GM10248 (cell line): ENCODE measurements at regions not wholly inside any gene's neighbourhood (a gene's known extent, or its start where the extent isn't known, plus 50 kb on each side); places are given as distances from the start of the nearest gene placed in this dataset.

Source experiments
- CTCF ChIA-PET: fragments of 300-600 bp; sonication (Branson Sonifier 250); formaldehyde crosslinking; extraction: SDS; loops from one replicate; lab custom pipeline; 2021; ENCODE audit warnings: antibody characterized with exemption; lab: Yijun Ruan, JAX
- POLR2A ChIA-PET: fragments of 350-650 bp; sonication (Branson Sonifier 250); formaldehyde crosslinking; extraction: SDS; loops from one replicate; lab custom pipeline; 2020; ENCODE audit warnings: antibody characterized with exemption; lab: Yijun Ruan, JAX
- DNase-seq: peaks from one replicate; pipeline ENCODE4 v3.0.0; 2012; ENCODE audit errors: extremely low spot score
- TF ChIP-seq, protein P1 (sequence below): IDR thresholded peaks from 2 replicates; pipeline ENCODE4 v1.5.1; 2012; ENCODE audit warnings: mild to moderate bottlenecking, low read depth; ENCODE audit errors: extremely low read depth, missing control alignments, control extremely low read depth

DNA sequence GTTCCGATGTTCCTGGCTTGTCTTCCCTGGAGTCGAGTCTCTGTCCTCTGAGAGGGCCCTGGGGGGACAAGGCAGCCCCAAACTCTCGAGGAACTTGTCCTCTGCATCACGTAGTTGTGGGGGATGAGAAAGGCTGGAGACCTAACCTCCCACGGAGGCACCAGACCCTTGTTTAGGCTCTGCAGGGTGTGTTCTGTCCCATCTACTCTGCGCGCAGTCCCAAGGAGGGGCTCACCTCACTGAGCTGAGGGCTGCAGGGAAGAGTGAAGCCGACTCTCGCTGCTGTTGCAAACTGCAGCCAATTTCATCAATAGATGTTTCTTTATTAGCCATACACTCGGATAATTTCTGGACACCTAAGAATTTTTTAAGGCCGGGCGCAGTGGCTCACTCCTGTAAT, 186.7 kb upstream of the ADARB2 start:
- CTCF ChIA-PET = no interaction called here
- no peak for DNase-seq
- TF ChIP-seq, protein P1, sequence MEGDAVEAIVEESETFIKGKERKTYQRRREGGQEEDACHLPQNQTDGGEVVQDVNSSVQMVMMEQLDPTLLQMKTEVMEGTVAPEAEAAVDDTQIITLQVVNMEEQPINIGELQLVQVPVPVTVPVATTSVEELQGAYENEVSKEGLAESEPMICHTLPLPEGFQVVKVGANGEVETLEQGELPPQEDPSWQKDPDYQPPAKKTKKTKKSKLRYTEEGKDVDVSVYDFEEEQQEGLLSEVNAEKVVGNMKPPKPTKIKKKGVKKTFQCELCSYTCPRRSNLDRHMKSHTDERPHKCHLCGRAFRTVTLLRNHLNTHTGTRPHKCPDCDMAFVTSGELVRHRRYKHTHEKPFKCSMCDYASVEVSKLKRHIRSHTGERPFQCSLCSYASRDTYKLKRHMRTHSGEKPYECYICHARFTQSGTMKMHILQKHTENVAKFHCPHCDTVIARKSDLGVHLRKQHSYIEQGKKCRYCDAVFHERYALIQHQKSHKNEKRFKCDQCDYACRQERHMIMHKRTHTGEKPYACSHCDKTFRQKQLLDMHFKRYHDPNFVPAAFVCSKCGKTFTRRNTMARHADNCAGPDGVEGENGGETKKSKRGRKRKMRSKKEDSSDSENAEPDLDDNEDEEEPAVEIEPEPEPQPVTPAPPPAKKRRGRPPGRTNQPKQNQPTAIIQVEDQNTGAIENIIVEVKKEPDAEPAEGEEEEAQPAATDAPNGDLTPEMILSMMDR = no peak
- POLR2A ChIA-PET = no interaction called here

DNA sequence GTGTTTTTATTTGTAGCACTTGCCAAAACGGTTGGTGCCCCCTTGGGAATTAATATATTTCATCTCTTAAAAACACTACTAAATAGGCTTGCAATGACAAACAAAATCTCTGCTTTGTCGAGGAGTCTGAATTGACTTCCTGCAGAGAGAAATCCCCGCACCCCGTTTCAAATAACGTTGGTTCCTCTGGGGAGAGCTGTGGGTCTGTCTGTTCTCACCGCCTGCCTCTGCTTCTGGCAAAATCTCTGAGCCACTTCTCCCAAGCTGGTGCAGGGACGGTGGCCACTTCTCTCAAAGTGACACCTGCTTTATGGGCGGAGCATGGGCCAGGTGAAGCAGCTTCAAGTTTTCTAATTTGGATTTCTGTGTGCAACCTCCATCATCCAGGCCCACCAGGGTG, 186.3 kb upstream of the ADARB2 start:
- POLR2A ChIA-PET = no interaction called here
- TF ChIP-seq, protein P1 = no peak
- CTCF ChIA-PET = no interaction called here

DNA sequence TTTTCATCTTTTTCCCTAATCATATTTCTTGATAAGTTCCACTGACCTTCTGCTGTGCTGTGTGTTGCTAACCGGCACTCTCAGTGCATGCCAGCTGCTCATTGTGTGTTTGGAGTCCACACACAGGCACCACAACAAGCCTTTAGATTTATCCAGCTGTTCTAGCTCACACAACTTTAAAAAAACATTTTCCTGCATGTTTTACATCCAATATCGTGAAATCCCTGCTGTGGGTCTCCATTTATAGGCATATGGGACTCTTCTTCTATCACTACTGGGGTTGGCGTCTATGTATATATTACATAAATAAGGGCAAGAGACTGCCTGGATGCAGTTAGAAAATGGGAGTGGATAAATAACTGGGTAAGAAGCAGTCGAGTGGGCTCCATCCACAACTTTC, 183.6 kb upstream of the ADARB2 start:
- DNase-seq = no peak
- CTCF ChIA-PET = interaction anchor here (0.5 kb wide), 1 partner anchor 1019 kb away, joined by 3 read pairs; no protein-coding TSS in a partner anchor
- TF ChIP-seq, protein P1 = no peak
- POLR2A ChIA-PET = no interaction called here

More for the DNA sequence above, 186.3 kb upstream of the ADARB2 start:
- no peak for DNase-seq

DNA sequence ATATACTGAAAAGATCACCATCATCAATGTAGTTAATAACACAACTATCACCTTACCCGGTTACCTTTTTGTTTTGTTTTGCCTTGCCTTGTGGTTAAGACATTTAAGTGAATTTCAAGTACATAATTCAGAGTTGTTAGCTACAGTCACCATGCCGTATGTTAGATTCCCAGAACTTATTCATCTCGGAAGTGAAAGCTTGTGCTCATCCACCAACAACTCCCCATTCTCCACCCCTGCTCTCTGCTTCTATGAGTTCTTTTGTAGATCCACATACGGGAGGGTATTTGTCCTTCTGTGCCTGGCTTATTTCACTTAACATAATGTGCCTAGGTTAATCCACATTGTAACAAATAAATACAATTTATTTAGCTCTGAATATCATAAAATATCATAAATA, 182.8 kb upstream of the ADARB2 start:
- TF ChIP-seq, protein P1 = no peak
- DNase-seq = no peak
- CTCF ChIA-PET = no interaction called here
- POLR2A ChIA-PET = no interaction called here

DNA sequence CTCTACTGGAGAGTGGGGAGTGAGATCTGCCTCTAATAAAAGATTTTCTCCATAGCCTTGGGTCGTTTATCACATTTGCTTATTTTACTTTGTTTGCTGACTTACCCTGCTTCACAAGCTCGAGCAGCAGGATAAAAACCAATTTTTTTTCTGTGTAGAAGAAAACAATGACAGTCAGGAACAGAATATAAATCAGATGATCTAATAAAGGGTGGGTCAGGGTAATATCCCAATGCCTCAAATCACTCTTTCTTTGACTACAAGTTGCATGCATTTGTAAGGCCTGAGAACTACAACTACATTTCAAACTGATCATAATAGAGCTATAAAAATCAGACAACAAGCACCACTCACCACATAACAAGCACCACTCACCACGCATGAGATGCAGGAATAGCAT, 174.4 kb upstream of the ADARB2 start:
- POLR2A ChIA-PET = no interaction called here
- no peak for DNase-seq
- TF ChIP-seq, protein P1 = no peak
- CTCF ChIA-PET = interaction anchor here (0.6 to 1.2 kb wide), 2 partner anchors 10 to 27 kb away, joined by 3 read pairs; no protein-coding TSS in a partner anchor

DNA sequence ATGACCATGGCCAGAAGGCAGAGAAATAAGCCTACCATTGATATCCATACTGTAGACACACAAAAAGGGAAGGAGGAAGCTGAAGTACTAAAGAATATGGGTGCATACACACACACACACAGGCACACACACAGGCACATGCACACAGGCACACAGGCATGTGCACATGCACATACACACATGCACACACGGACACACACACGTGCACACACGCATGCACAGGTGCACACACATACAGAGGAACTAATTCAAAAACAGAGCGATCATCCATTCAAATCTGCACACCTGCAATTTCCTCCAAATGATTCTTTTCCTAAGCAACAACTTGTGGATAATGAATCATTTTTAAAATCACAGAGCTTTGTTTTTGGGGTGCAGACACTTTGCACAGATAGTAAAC, 166.7 kb upstream of the ADARB2 start:
- no peak for DNase-seq
- POLR2A ChIA-PET = no interaction called here
- CTCF ChIA-PET = no interaction called here
- TF ChIP-seq, protein P1 = no peak

DNA sequence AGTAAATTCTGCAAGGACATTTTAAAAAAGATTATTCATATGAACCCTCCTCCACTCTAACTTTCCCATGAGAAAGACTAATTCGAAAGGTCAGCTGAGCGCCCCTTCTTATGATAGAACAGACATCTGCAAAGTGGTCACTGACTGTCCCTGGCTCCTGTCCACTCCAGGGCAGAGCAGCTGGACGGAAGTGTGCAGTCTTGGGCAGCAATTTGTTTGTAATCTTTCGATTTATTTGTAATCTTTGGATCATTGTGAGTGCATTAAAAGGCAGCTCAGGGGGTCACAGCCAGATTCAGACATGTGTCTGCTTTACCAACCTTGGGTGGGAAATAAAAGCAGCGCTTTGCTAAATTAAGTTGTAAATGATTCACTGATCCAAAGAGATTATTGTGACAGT, 158.8 kb upstream of the ADARB2 start:
- DNase-seq = no peak
- POLR2A ChIA-PET = no interaction called here
- TF ChIP-seq, protein P1 = no peak
- CTCF ChIA-PET = no interaction called here
